Thoracic aorta (tissue), 2 donors: ENCODE measurements at regions not wholly inside any gene's neighbourhood (a gene's known extent, or its start where the extent isn't known, plus 50 kb on each side); places are given as distances from the start of the nearest gene placed in this dataset.

Experiments used
- ATAC-seq: fragments of 150-250 bp; one replicate; pipeline ENCODE4 v1.8.0; 2017; ENCODE audit warnings: low read depth; ENCODE audit not compliant: insufficient number of reproducible peaks, low FRiP score
- DNase-seq: peaks from one replicate; pipeline ENCODE4 v3.0.0-alpha.2; 2020; ENCODE audit warnings: low spot score
- H3K27ac ChIP-seq, 2 donors: fragments of 200-600 bp; sonication (generic); 1 replicate in 1 of 2; 2 replicates in 1 of 2; pipeline ENCODE4 v1.5.1; 2016; ENCODE audit warnings: mild to moderate bottlenecking in 2 of 2, moderate library complexity in 2 of 2
- H3K27me3 ChIP-seq: fragments of 200-600 bp; sonication (generic); replicated peaks from 2 replicates; pipeline ENCODE4 v1.6.0; 2016; ENCODE audit warnings: mild to moderate bottlenecking; ENCODE audit not compliant: insufficient read depth
- H3K36me3 ChIP-seq: fragments of 200-600 bp; sonication (generic); one replicate; pipeline ENCODE4 v1.5.1; 2016
- H3K4me1 ChIP-seq, 2 donors: fragments of 200-600 bp; sonication (generic); 1 replicate in 1 of 2; 2 replicates in 1 of 2; pipeline versions ENCODE4 v1.5.1 to v1.6.0; 2016; ENCODE audit warnings: low read depth in 2 of 2, mild to moderate bottlenecking in 1 of 2; ENCODE audit not compliant: control insufficient read depth in 1 of 2
- H3K4me3 ChIP-seq: fragments of 200-600 bp; sonication (generic); 2 replicates; pipeline ENCODE4 v1.5.1; 2016; ENCODE audit warnings: mild to moderate bottlenecking
- H3K9me3 ChIP-seq: fragments of 200-600 bp; sonication (generic); 2 replicates; pipeline ENCODE4 v1.5.1; 2016
- TF ChIP-seq, protein P1 (sequence below): fragments of 200-600 bp; sonication (generic); IDR thresholded peaks from one replicate; pipeline ENCODE4 v1.5.1; 2019; ENCODE audit warnings: antibody characterized with exemption

DNA sequence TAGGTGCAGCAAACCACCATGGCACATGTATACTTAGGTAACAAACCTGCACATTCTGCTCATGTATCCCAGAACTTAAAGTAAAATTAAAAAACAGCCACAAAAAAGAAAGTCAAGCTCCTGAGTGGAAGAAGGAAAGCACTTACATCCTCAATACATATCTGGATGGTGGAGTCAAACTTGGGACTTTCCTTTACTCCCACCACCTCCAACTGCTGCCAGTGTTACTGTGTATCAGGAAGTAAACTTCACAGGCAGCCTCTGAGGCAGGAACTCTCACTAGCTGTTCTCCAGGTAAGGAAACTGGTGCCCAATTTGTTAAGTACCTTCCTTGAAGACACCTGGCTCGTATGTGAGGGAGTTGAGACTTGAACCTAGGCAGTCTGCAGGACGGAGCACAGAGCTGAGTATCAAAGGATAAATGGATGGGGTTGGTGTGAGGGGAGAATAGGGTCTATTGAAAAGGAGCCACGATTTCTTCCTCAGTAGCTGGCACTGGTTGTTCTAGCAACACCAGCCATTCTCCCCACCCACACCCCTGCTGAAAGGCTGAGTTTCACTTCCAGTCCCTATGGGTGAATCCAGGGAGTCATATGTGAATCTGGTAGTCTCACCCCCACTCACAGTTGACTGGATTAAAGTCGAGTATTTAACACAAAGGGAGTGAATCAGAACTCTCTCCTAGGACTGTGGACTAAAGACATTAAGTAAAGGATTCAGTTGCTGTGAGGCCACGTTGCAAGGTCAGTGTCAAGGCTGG is 50.0 kb upstream of the GPR39 start:
- H3K27me3 ChIP-seq: no peaks in the 10 kb centered on the region
- no peaks in the 10 kb centered on the region for H3K4me1 ChIP-seq
- H3K36me3 ChIP-seq: no peaks in the 10 kb centered on the region
- no peak overlapping the region for H3K27ac ChIP-seq
- H3K9me3 ChIP-seq: peaks cover 9% of the 10 kb centered on the region
- DNase-seq: no peak
- no peak for ATAC-seq
- TF ChIP-seq, protein P1, sequence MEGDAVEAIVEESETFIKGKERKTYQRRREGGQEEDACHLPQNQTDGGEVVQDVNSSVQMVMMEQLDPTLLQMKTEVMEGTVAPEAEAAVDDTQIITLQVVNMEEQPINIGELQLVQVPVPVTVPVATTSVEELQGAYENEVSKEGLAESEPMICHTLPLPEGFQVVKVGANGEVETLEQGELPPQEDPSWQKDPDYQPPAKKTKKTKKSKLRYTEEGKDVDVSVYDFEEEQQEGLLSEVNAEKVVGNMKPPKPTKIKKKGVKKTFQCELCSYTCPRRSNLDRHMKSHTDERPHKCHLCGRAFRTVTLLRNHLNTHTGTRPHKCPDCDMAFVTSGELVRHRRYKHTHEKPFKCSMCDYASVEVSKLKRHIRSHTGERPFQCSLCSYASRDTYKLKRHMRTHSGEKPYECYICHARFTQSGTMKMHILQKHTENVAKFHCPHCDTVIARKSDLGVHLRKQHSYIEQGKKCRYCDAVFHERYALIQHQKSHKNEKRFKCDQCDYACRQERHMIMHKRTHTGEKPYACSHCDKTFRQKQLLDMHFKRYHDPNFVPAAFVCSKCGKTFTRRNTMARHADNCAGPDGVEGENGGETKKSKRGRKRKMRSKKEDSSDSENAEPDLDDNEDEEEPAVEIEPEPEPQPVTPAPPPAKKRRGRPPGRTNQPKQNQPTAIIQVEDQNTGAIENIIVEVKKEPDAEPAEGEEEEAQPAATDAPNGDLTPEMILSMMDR: no peak
- no peak overlapping the region for H3K4me3 ChIP-seq
